ENCODE measurements at regions not wholly inside any gene's neighbourhood (a gene's known extent, or its start where the extent isn't known, plus 50 kb on each side); places are given as distances from the start of the nearest gene placed in this dataset.

DNA sequence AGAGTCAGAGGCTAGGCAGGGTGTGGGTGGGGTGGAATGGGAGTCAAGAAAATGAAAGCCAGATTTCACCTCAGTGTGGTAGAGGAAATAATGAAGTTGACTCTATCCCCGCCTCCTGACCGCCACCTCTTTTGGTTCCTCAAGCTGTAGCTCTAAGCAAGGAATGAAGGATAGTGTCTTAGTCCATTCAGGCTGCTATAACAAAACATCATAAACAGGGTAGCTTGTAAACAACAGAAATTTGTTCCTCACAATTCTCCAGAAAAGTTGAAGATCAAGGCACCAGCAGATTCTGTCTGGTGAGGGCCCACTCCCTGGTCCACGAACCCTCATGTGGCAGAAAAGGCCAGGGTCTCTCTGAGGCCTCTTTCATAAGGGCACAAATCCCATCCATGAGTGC, 109.1 kb upstream of the AMN1 start:
- TF ChIP-seq CTCF (IDR thresholded peaks at IDR 0.05) (no peak), EP300 (IDR thresholded peaks at IDR 0.05) (no peak)

Measured in tibial nerve (tissue), 4 donors.